H9 (cell line): ENCODE measurements at regions not wholly inside any gene's neighbourhood (a gene's known extent, or its start where the extent isn't known, plus 50 kb on each side); places are given as distances from the start of the nearest gene placed in this dataset.

ENCODE experiments used
- DNase-seq: peaks from one replicate; pipeline ENCODE4 v3.0.0-alpha.2; 2017
- H2AFZ ChIP-seq: one replicate; pipeline ENCODE4 v1.6.1; 2013; ENCODE audit warnings: mild to moderate bottlenecking, low read length, control low read depth, moderate library complexity
- H2AK5ac ChIP-seq: 2 replicates; pipeline ENCODE4 v1.6.1; 2013; ENCODE audit warnings: low read length, control low read depth, mixed read lengths; ENCODE audit not compliant: insufficient read length
- H2BK120ac ChIP-seq: one replicate; pipeline ENCODE4 v1.6.1; 2013; ENCODE audit warnings: low read depth, mild to moderate bottlenecking, low read length, control low read depth, inconsistent platforms; ENCODE audit not compliant: poor library complexity, severe bottlenecking
- H2BK12ac ChIP-seq: 2 replicates; pipeline ENCODE4 v1.6.1; 2013; ENCODE audit warnings: low read length, control low read depth, mixed read lengths, low read depth; ENCODE audit not compliant: insufficient read length
- H2BK15ac ChIP-seq: 2 replicates; pipeline ENCODE4 v1.6.1; 2013; ENCODE audit warnings: low read depth, low read length, control low read depth
- H2BK20ac ChIP-seq: one replicate; pipeline ENCODE4 v1.6.1; 2013; ENCODE audit warnings: low read depth, mild to moderate bottlenecking, low read length, control low read depth, inconsistent platforms; ENCODE audit not compliant: poor library complexity, severe bottlenecking
- H2BK5ac ChIP-seq: 2 replicates; pipeline ENCODE4 v1.6.1; 2013; ENCODE audit warnings: low read length, control low read depth, mixed read lengths; ENCODE audit not compliant: insufficient read length
- H3K14ac ChIP-seq: 2 replicates; pipeline ENCODE4 v1.6.1; 2013; ENCODE audit warnings: low read length, control low read depth; ENCODE audit not compliant: insufficient read depth
- H3K18ac ChIP-seq: 2 replicates; pipeline ENCODE4 v1.6.1; 2013; ENCODE audit warnings: low read depth, mild to moderate bottlenecking, mixed read lengths, low read length, control low read depth; ENCODE audit not compliant: insufficient read length
- H3K23ac ChIP-seq: 2 replicates; pipeline ENCODE4 v1.6.1; 2013; ENCODE audit warnings: low read length, control low read depth, mixed read lengths, low read depth; ENCODE audit not compliant: insufficient read length
- H3K23me2 ChIP-seq: 2 replicates; pipeline ENCODE4 v1.6.1; 2013; ENCODE audit warnings: low read depth, mild to moderate bottlenecking, mixed read lengths, low read length, control low read depth; ENCODE audit not compliant: insufficient read length, poor library complexity, severe bottlenecking
- H3K27ac ChIP-seq: 2 replicates; pipeline ENCODE4 v1.5.1; 2013; ENCODE audit warnings: low read length, control low read depth, mixed read lengths, low read depth; ENCODE audit not compliant: insufficient read length
- H3K27me3 ChIP-seq: 2 replicates; pipeline ENCODE4 v1.6.1; 2013; ENCODE audit warnings: low read length, control low read depth, inconsistent platforms; ENCODE audit not compliant: insufficient read depth
- H3K4ac ChIP-seq: 2 replicates; pipeline ENCODE4 v1.6.1; 2013; ENCODE audit warnings: low read depth, mild to moderate bottlenecking, control low read depth, inconsistent platforms, low read length, moderate library complexity
- H3K4me1 ChIP-seq: 2 replicates; pipeline ENCODE4 v1.6.1; 2013; ENCODE audit warnings: low read length, control low read depth, inconsistent platforms; ENCODE audit not compliant: insufficient read depth
- H3K4me2 ChIP-seq: 2 replicates; pipeline ENCODE4 v1.6.1; 2013; ENCODE audit warnings: low read length, control low read depth, mixed read lengths; ENCODE audit not compliant: insufficient read length, insufficient read depth
- H3K56ac ChIP-seq: 2 replicates; pipeline ENCODE4 v1.6.1; 2013; ENCODE audit warnings: low read depth, mild to moderate bottlenecking, mixed read lengths, low read length, control low read depth; ENCODE audit not compliant: insufficient read length
- H3K79me1 ChIP-seq: 2 replicates; pipeline ENCODE4 v1.6.1; 2013; ENCODE audit warnings: low read depth, mild to moderate bottlenecking, moderate library complexity, low read length, control low read depth, inconsistent platforms; ENCODE audit not compliant: insufficient read depth, poor library complexity, severe bottlenecking
- H3K79me2 ChIP-seq: 2 replicates; pipeline ENCODE4 v1.6.1; 2013; ENCODE audit warnings: low read length, control low read depth, inconsistent platforms; ENCODE audit not compliant: insufficient read depth
- H3K9ac ChIP-seq: 2 replicates; pipeline ENCODE4 v1.6.1; 2013; ENCODE audit warnings: low read length, control low read depth, mixed read lengths; ENCODE audit not compliant: insufficient read length; ENCODE audit errors: extremely low read depth
- H3K9me3 ChIP-seq: one replicate; pipeline ENCODE4 v1.6.1; 2013; ENCODE audit warnings: low read depth, low read length, inconsistent platforms; ENCODE audit not compliant: control insufficient read depth
- H3T11ph ChIP-seq: one replicate; pipeline ENCODE4 v1.6.1; 2013; ENCODE audit warnings: mild to moderate bottlenecking, low read length, control low read depth, inconsistent platforms
- H4K20me1 ChIP-seq: one replicate; pipeline ENCODE4 v1.6.1; 2013; ENCODE audit not compliant: control insufficient read depth, insufficient read length, insufficient read depth
- H4K5ac ChIP-seq: 2 replicates; pipeline ENCODE4 v1.6.1; 2013; ENCODE audit warnings: low read depth, mild to moderate bottlenecking, mixed read lengths, low read length, control low read depth; ENCODE audit not compliant: insufficient read length
- H4K8ac ChIP-seq: replicated peaks from 2 replicates; pipeline ENCODE4 v1.6.1; 2013; ENCODE audit warnings: low read length, control low read depth, mixed read lengths, low read depth; ENCODE audit not compliant: insufficient read length
- H4K91ac ChIP-seq: 2 replicates; pipeline ENCODE4 v1.6.1; 2013; ENCODE audit warnings: low read depth, mild to moderate bottlenecking, moderate library complexity, mixed read lengths, low read length, control low read depth; ENCODE audit not compliant: insufficient read length
- H3K27ac Mint-ChIP-seq, 3 experiments: 2 replicates in 2 of 3; 3 replicates in 1 of 3; pipeline ENCODE4 v1.8.0; 2020 to 2021; ENCODE audit warnings: mixed read lengths in 3 of 3, mild to moderate bottlenecking in 1 of 3, moderate library complexity in 1 of 3
- H3K27me3 Mint-ChIP-seq: 2 replicates; pipeline ENCODE4 v1.8.0; 2021; ENCODE audit warnings: low read depth, mild to moderate bottlenecking, moderate library complexity, mixed read lengths
- H3K36me3 Mint-ChIP-seq, 3 experiments: 2 replicates in 2 of 3; 3 replicates in 1 of 3; pipeline ENCODE4 v1.8.0; 2020 to 2021; ENCODE audit warnings: low read depth in 3 of 3, mixed read lengths in 3 of 3; ENCODE audit not compliant: insufficient read depth in 1 of 3
- H3K4me1 Mint-ChIP-seq, 2 experiments: 2 replicates each; pipeline ENCODE4 v1.8.0; 2020; ENCODE audit warnings: mixed read lengths in 2 of 2
- H3K4me3 Mint-ChIP-seq, 2 experiments: 2 replicates in 1 of 2; 3 replicates in 1 of 2; pipeline ENCODE4 v1.8.0; 2020 to 2021; ENCODE audit warnings: mild to moderate bottlenecking in 2 of 2, mixed read lengths in 2 of 2, moderate library complexity in 1 of 2
- H3K9me3 Mint-ChIP-seq, 2 experiments: 2 replicates in 1 of 2; 3 replicates in 1 of 2; pipeline ENCODE4 v1.8.0; 2020; ENCODE audit warnings: mild to moderate bottlenecking in 2 of 2, mixed read lengths in 2 of 2, moderate library complexity in 1 of 2
- WGBS: extraction: QIAGEN DNeasy Blood & Tissue Kit; methylation state at CpG from one replicate; pipeline ENCODE4 v1.1.7; 2013; ENCODE audit warnings: missing lambda C conversion rate, low lambda C conversion rate, mixed read lengths; ENCODE audit not compliant: insufficient read length; ENCODE audit errors: extremely low coverage; 5-methylcytosine and 5-hydroxymethylcytosine counted together
- TF ChIP-seq, protein P1 (sequence below): fragments of 200-600 bp; sonication (generic); conservative IDR thresholded peaks from 3 replicates; pipeline ENCODE4 v1.8.0; 2021; ENCODE audit warnings: antibody characterized with exemption, mild to moderate bottlenecking

DNA sequence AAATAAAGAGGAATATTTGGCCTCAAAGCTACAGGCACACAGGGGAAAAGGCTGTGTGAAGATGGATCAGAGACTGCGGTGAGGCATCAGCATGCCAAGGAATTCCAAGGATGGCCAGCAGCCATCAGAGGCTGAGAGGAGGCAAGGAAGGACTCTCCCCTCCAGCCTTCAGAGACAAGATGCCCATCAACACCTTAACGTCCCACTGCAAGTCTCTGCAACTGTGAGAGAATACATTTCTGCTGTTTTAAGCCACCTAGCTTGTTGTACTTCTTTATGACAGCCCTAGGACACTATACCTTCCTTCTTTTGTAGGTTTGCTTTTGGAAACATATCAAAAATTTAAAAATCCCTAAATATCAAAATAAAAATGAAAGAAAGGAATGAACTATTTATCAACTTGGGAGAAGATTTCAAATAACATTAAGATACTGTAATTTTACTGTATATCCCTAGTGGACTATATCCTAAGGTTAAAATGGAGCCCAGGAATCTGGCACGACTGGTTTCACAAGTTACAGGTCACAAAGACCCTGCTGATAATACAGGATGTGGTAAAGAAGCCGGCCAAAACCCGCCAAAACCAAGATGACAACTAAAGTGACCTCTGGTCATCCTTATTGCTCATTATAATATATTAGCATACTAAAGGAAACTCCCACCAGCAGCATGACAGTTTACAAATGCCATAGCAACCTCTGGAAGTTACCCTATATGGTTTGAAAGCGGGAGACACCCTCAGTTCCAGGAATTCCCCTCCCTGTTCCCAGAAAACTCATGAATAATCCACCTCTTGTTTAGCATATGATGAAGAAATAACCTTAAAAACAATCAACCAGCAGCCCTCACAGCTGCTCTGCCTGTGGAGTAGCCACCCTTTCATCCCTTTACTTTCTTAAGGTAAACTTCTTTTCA is 185.2 kb downstream of the AVL9 start:
- no CpG with 5 or more reads among the region's 6 CpGs for WGBS
- TF ChIP-seq, protein P1, sequence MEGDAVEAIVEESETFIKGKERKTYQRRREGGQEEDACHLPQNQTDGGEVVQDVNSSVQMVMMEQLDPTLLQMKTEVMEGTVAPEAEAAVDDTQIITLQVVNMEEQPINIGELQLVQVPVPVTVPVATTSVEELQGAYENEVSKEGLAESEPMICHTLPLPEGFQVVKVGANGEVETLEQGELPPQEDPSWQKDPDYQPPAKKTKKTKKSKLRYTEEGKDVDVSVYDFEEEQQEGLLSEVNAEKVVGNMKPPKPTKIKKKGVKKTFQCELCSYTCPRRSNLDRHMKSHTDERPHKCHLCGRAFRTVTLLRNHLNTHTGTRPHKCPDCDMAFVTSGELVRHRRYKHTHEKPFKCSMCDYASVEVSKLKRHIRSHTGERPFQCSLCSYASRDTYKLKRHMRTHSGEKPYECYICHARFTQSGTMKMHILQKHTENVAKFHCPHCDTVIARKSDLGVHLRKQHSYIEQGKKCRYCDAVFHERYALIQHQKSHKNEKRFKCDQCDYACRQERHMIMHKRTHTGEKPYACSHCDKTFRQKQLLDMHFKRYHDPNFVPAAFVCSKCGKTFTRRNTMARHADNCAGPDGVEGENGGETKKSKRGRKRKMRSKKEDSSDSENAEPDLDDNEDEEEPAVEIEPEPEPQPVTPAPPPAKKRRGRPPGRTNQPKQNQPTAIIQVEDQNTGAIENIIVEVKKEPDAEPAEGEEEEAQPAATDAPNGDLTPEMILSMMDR, result no peak
- no peak overlapping the region; the same call in 1 of the 2 replicates for H3K4ac ChIP-seq
- H2AK5ac ChIP-seq, result peak overlapping the region; percentile 99
- H3K18ac ChIP-seq, result peak overlapping the region; percentile 99
- no peak overlapping the region for H3K23ac ChIP-seq
- H2BK12ac ChIP-seq, result peak overlapping the region; percentile 96
- peaks cover 11 to 28% (median 17%) of the 10 kb centered on the region in 3 experiments for H3K36me3 Mint-ChIP-seq
- H3K4me1 ChIP-seq, result peaks cover 2% of the 10 kb centered on the region; the same call in 1 of the 2 replicates
- peaks cover 8% of the 10 kb centered on the region for H3K9me3 ChIP-seq
- no peak overlapping the region for H4K8ac ChIP-seq
- peak overlapping the region; percentile 90 for H2BK120ac ChIP-seq
- no peak overlapping the region for H4K91ac ChIP-seq
- peaks cover 28 to 30% of the 10 kb centered on the region in 2 experiments for H3K4me1 Mint-ChIP-seq
- H3K4me3 Mint-ChIP-seq, result no peak overlapping the region; a peak in 1 of 5 replicates
- no peaks in the 10 kb centered on the region for H3K27me3 Mint-ChIP-seq
- no peak overlapping the region for H2BK15ac ChIP-seq
- no peaks in the 10 kb centered on the region for H3K79me1 ChIP-seq
- H3K23me2 ChIP-seq, result no peaks in the 10 kb centered on the region
- H4K5ac ChIP-seq, result peak overlapping the region; percentile 84
- peak overlapping the region; percentile 92 to 94 (median 94) for H3K27ac Mint-ChIP-seq
- H3K9ac ChIP-seq, result peak overlapping the region; percentile 9
- DNase-seq, result peak; percentile 71
- H3K27me3 ChIP-seq, result no peaks in the 10 kb centered on the region
- H4K20me1 ChIP-seq, result no peaks in the 10 kb centered on the region
- no peak overlapping the region for H2AFZ ChIP-seq
- H2BK20ac ChIP-seq, result peak overlapping the region; percentile 76
- H3T11ph ChIP-seq, result peak overlapping the region; percentile 41
- no peak overlapping the region for H3K4me2 ChIP-seq
- peak overlapping the region; percentile 87; the same call in 1 of the 2 replicates for H3K14ac ChIP-seq
- peak overlapping the region; percentile 94 for H3K27ac ChIP-seq
- H3K9me3 Mint-ChIP-seq, result peaks cover 13 to 18% of the 10 kb centered on the region in 2 experiments
- no peak overlapping the region for H3K56ac ChIP-seq
- H3K79me2 ChIP-seq, result no peaks in the 10 kb centered on the region
- peak overlapping the region; percentile 99 for H2BK5ac ChIP-seq
